Endothelial cell of umbilical vein (primary cell): ENCODE measurements at regions not wholly inside any gene's neighbourhood (a gene's known extent, or its start where the extent isn't known, plus 50 kb on each side); places are given as distances from the start of the nearest gene placed in this dataset.

Experiments used
- BruUV-seq: library from RNA; stranded (reverse); fragments of 400-500 nt; replicated peaks from 2 replicates; lab custom pipeline; 2021; lab: Mats Ljungman, UMichigan
- CTCF ChIA-PET: fragments of 300-600, 350-600 bp; sonication (Branson Sonifier 250); formaldehyde crosslinking; loops from one replicate; lab custom pipeline; 2021; ENCODE audit warnings: antibody characterized with exemption, inconsistent platforms; lab: Charles Lee
- POLR2A ChIA-PET: fragments of 300-600, 350-600 bp; sonication (Branson Sonifier 250); formaldehyde crosslinking; loops from one replicate; lab custom pipeline; 2021; ENCODE audit warnings: antibody characterized with exemption, inconsistent platforms; lab: Charles Lee
- DNase-seq: peaks from one replicate; pipeline ENCODE4 v3.0.0-alpha.2; 2011; ENCODE audit warnings: low read depth, low spot score
- FAIRE-seq: peaks from 2 replicates; lab custom pipeline; 2011; peaks lifted over from hg19 to GRCh38; lab: Jason Lieb, UNC
- H2AFZ ChIP-seq: 2 replicates; pipeline ENCODE4 v1.6.0; 2012; ENCODE audit warnings: low read depth, low read length, control low read depth, inconsistent platforms
- H3K27ac ChIP-seq: 2 replicates; pipeline ENCODE4 v1.5.1; 2011; ENCODE audit warnings: low read depth, mild to moderate bottlenecking, control low read depth, low read length, moderate library complexity; ENCODE audit not compliant: insufficient read depth
- H3K27me3 ChIP-seq, 2 experiments: 2 replicates each; pipeline versions ENCODE4 v1.6.0 to v1.6.1; 2011; ENCODE audit warnings: low read length in 2 of 2, mixed read lengths in 1 of 2; ENCODE audit not compliant: control insufficient read depth in 2 of 2, insufficient read depth in 2 of 2
- H3K36me3 ChIP-seq, 2 experiments: 2 replicates in 1 of 2; 3 replicates in 1 of 2; pipeline ENCODE4 v1.5.1; 2011; ENCODE audit warnings: low read length in 2 of 2, mild to moderate bottlenecking in 1 of 2, moderate library complexity in 1 of 2; ENCODE audit not compliant: control insufficient read depth in 2 of 2, insufficient read depth in 2 of 2; ENCODE audit errors: extremely low read depth in 1 of 2
- H3K4me1 ChIP-seq: 3 replicates; pipeline ENCODE4 v1.5.1; 2011; ENCODE audit warnings: mild to moderate bottlenecking, low read length; ENCODE audit not compliant: control insufficient read depth, insufficient read depth; ENCODE audit errors: extremely low read depth
- H3K4me2 ChIP-seq: 2 replicates; pipeline ENCODE4 v1.6.1; 2011; ENCODE audit warnings: low read length, control low read depth, mixed read lengths; ENCODE audit not compliant: insufficient read depth
- H3K4me3 ChIP-seq, 3 experiments: fragments of 200-600 bp in 1 of 3; sonication (generic), shearing (Covaris generic) in 1 of 3; replicated peaks in 1 of 3; 2 replicates each; pipeline ENCODE4 v1.5.1; 2011 to 2016; ENCODE audit warnings: control low read depth in 3 of 3, low read length in 3 of 3, mild to moderate bottlenecking in 2 of 3, inconsistent platforms in 1 of 3, low read depth in 1 of 3, moderate library complexity in 1 of 3; ENCODE audit not compliant: insufficient read depth in 1 of 3
- H3K79me2 ChIP-seq: 2 replicates; pipeline ENCODE4 v1.6.0; 2012; ENCODE audit warnings: low read length, inconsistent platforms; ENCODE audit not compliant: control insufficient read depth, insufficient read depth
- H3K9ac ChIP-seq: replicated peaks from 2 replicates; pipeline ENCODE3; 2011; ENCODE audit warnings: low read length, control low read depth; ENCODE audit not compliant: insufficient read depth; ENCODE audit errors: extremely low read depth
- H3K9me1 ChIP-seq: replicated peaks from 3 replicates; pipeline ENCODE4 v1.6.0; 2011; ENCODE audit warnings: mild to moderate bottlenecking, low read length; ENCODE audit not compliant: control insufficient read depth, insufficient read depth; ENCODE audit errors: extremely low read depth
- H3K9me3 ChIP-seq: replicated peaks from 2 replicates; pipeline ENCODE4 v1.5.1; 2012; ENCODE audit warnings: low read length, inconsistent platforms; ENCODE audit not compliant: control insufficient read depth, insufficient read depth
- H4K20me1 ChIP-seq: replicated peaks from 2 replicates; pipeline ENCODE3; 2011; ENCODE audit warnings: mild to moderate bottlenecking, low read length; ENCODE audit not compliant: control insufficient read depth, insufficient read depth; ENCODE audit errors: extremely low read depth
- EZH2 ChIP-seq: IDR thresholded peaks from 2 replicates; pipeline ENCODE4 v1.6.1; 2012; ENCODE audit warnings: borderline replicate concordance, low read depth, mild to moderate bottlenecking, moderate library complexity, low read length, inconsistent platforms; ENCODE audit not compliant: severe bottlenecking
- FOS ChIP-seq: IDR thresholded peaks from 2 replicates; pipeline ENCODE4 v1.6.1; 2011; ENCODE audit warnings: mild to moderate bottlenecking, low read length, moderate library complexity, borderline replicate concordance; ENCODE audit not compliant: insufficient read depth
- GATA2 ChIP-seq: IDR thresholded peaks from 2 replicates; pipeline ENCODE4 v1.7.0; 2011; ENCODE audit warnings: low read depth, mild to moderate bottlenecking, moderate library complexity, mixed read lengths, low read length; ENCODE audit not compliant: insufficient read length, insufficient read depth
- JUN ChIP-seq: IDR thresholded peaks from 2 replicates; pipeline ENCODE4 v1.6.1; 2011; ENCODE audit warnings: borderline replicate concordance, low read depth; ENCODE audit not compliant: insufficient read length, insufficient read depth
- MAX ChIP-seq: IDR thresholded peaks from 2 replicates; pipeline ENCODE4 v1.6.1; 2011; ENCODE audit not compliant: insufficient read depth, insufficient read length
- MYC ChIP-seq: IDR thresholded peaks from one replicate; pipeline ENCODE4 v1.6.1; 2011; ENCODE audit warnings: mild to moderate bottlenecking, low read depth, low read length
- POLR2A ChIP-seq: IDR thresholded peaks from 2 replicates; pipeline ENCODE4 v1.6.1; 2012; ENCODE audit warnings: low read depth, mild to moderate bottlenecking, control low read depth, low read length
- POLR2AphosphoS5 ChIP-seq: IDR thresholded peaks from 2 replicates; pipeline ENCODE4 v1.6.1; 2012; ENCODE audit warnings: low read depth, mild to moderate bottlenecking, control low read depth, low read length, moderate library complexity; ENCODE audit not compliant: insufficient read depth
- dilution Hi-C: fragments of 300-500 bp; cut with MboI; formaldehyde crosslinking; loops from one replicate; pipeline ENCODE4 v1.15.0; 2019; ENCODE audit warnings: low sequenced_read_pairs; ENCODE audit not compliant: extremely low pct_ligation_motif_present
- intact Hi-C: fragments of 100-400 bp; cut with micrococcal nuclease; formaldehyde crosslinking; loops from one replicate; pipeline ENCODE4 v1.10.0; 2022
- TF ChIP-seq, protein P1 (sequence below), 2 donors: IDR thresholded peaks; 1 replicate in 1 of 2; 2 replicates in 1 of 2; pipeline ENCODE4 v1.5.1; 2011; ENCODE audit warnings: low read length in 2 of 2, mild to moderate bottlenecking in 2 of 2, moderate library complexity in 2 of 2, control low read depth in 1 of 2, inconsistent platforms in 1 of 2, low read depth in 1 of 2; ENCODE audit not compliant: insufficient read depth in 1 of 2; ENCODE audit errors: extremely low read depth in 1 of 2

GRCh38 chr21:22632176-22632575 is 1634.0 kb downstream of the NCAM2 start:
- no peaks in the 10 kb centered on the region for H3K9me3 ChIP-seq
- no peak overlapping the region for H3K27ac ChIP-seq
- no peaks in the 10 kb centered on the region for H3K9me1 ChIP-seq
- no peak overlapping the region for H3K9ac ChIP-seq
- no TSS peak for BruUV-seq
- dilution Hi-C loops (no loop called here), intact Hi-C loops (no loop called here)
- no peaks in the 10 kb centered on the region for H4K20me1 ChIP-seq
- no peak overlapping the region for H3K4me2 ChIP-seq
- ChIA-PET POLR2A (no interaction called here), CTCF (no interaction called here)
- no peaks in the 10 kb centered on the region for H3K27me3 ChIP-seq
- H3K4me1 ChIP-seq, result no peaks in the 10 kb centered on the region
- H3K79me2 ChIP-seq, result no peaks in the 10 kb centered on the region
- no peak for FAIRE-seq
- H2AFZ ChIP-seq, result no peak overlapping the region
- no peak overlapping the region for H3K4me3 ChIP-seq
- TF ChIP-seq FOS, result no peak
- no peak for TF ChIP-seq GATA2
- TF ChIP-seq MYC, result no peak
- no peak for TF ChIP-seq EZH2
- no peak for TF ChIP-seq POLR2A
- TF ChIP-seq JUN, result no peak
- no peak for TF ChIP-seq MAX
- TF ChIP-seq, protein P1, sequence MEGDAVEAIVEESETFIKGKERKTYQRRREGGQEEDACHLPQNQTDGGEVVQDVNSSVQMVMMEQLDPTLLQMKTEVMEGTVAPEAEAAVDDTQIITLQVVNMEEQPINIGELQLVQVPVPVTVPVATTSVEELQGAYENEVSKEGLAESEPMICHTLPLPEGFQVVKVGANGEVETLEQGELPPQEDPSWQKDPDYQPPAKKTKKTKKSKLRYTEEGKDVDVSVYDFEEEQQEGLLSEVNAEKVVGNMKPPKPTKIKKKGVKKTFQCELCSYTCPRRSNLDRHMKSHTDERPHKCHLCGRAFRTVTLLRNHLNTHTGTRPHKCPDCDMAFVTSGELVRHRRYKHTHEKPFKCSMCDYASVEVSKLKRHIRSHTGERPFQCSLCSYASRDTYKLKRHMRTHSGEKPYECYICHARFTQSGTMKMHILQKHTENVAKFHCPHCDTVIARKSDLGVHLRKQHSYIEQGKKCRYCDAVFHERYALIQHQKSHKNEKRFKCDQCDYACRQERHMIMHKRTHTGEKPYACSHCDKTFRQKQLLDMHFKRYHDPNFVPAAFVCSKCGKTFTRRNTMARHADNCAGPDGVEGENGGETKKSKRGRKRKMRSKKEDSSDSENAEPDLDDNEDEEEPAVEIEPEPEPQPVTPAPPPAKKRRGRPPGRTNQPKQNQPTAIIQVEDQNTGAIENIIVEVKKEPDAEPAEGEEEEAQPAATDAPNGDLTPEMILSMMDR (IDR thresholded peaks at IDR 0.05; ENCODE audit: extremely low read depth in 1 of 2, insufficient read depth in 1 of 2, low read depth in 1 of 2, low read length in 2 of 2), result no peak
- TF ChIP-seq POLR2AphosphoS5, result no peak
- H3K36me3 ChIP-seq, result no peaks in the 10 kb centered on the region
- DNase-seq, result no peak
